Fibroblast of lung (primary cell): ENCODE measurements at regions not wholly inside any gene's neighbourhood (a gene's known extent, or its start where the extent isn't known, plus 50 kb on each side); places are given as distances from the start of the nearest gene placed in this dataset.

Experiments
- DNase-seq, 2 donors: peaks; one replicate each; pipeline versions ENCODE4 v3.0.0 to v3.0.0-alpha.2; 2010; ENCODE audit warnings: low read depth in 2 of 2
- H2AFZ ChIP-seq: 2 replicates; pipeline ENCODE4 v1.5.1; 2012; ENCODE audit warnings: low read length, control low read depth, inconsistent platforms
- H3K27ac ChIP-seq: 2 replicates; pipeline ENCODE4 v1.5.1; 2011; ENCODE audit warnings: low read length, control low read depth; ENCODE audit not compliant: insufficient read depth
- H3K27me3 ChIP-seq: 2 replicates; pipeline ENCODE4 v1.5.1; 2011; ENCODE audit warnings: mild to moderate bottlenecking, low read length; ENCODE audit not compliant: control insufficient read depth, insufficient read depth
- H3K36me3 ChIP-seq: 2 replicates; pipeline ENCODE4 v1.5.1; 2011; ENCODE audit warnings: low read length; ENCODE audit not compliant: control insufficient read depth, insufficient read depth
- H3K4me1 ChIP-seq: 2 replicates; pipeline ENCODE4 v1.5.1; 2011; ENCODE audit warnings: low read length; ENCODE audit not compliant: control insufficient read depth, insufficient read depth; ENCODE audit errors: extremely low read depth
- H3K4me2 ChIP-seq: 2 replicates; pipeline ENCODE4 v1.5.1; 2011; ENCODE audit warnings: low read length, control low read depth; ENCODE audit not compliant: insufficient read depth; ENCODE audit errors: extremely low read depth
- H3K4me3 ChIP-seq, 4 experiments: fragments of 200-600 bp in 1 of 4; sonication (generic) in 1 of 4; replicated peaks in 1 of 4; 2 replicates each; pipeline ENCODE4 v1.5.1; 2011 to 2016; ENCODE audit warnings: low read length in 4 of 4, low read depth in 3 of 4, mild to moderate bottlenecking in 3 of 4, control low read depth in 2 of 4, inconsistent platforms in 1 of 4, mixed read lengths in 1 of 4; ENCODE audit not compliant: insufficient read depth in 1 of 4; ENCODE audit errors: control extremely low read depth in 1 of 4
- H3K79me2 ChIP-seq: 2 replicates; pipeline ENCODE4 v1.5.1; 2012; ENCODE audit warnings: mild to moderate bottlenecking, low read length, inconsistent platforms; ENCODE audit not compliant: control insufficient read depth, insufficient read depth
- H3K9ac ChIP-seq: 2 replicates; pipeline ENCODE4 v1.5.1; 2011; ENCODE audit warnings: mild to moderate bottlenecking, low read length, control low read depth; ENCODE audit not compliant: insufficient read depth
- H3K9me3 ChIP-seq: 2 replicates; pipeline ENCODE4 v1.5.1; 2012; ENCODE audit warnings: low read depth, low read length; ENCODE audit not compliant: control insufficient read depth, insufficient read depth
- H4K20me1 ChIP-seq: 2 replicates; pipeline ENCODE4 v1.5.1; 2011; ENCODE audit warnings: low read length; ENCODE audit not compliant: control insufficient read depth, insufficient read depth; ENCODE audit errors: extremely low read depth
- CTCF ChIP-seq, 2 donors: IDR thresholded peaks in 1 of 2; conservative IDR thresholded peaks in 1 of 2; 1 replicate in 1 of 2; 2 replicates in 1 of 2; pipeline ENCODE4 v1.5.1; 2011 to 2012; ENCODE audit warnings: low read length in 2 of 2, control low read depth in 1 of 2, inconsistent platforms in 1 of 2, low read depth in 1 of 2, mild to moderate bottlenecking in 1 of 2
- EZH2 ChIP-seq: IDR thresholded peaks from 2 replicates; pipeline ENCODE4 v1.5.1; 2012; ENCODE audit warnings: low read length, control low read depth, mild to moderate bottlenecking; ENCODE audit errors: missing control alignments

GRCh38 chr2:7377916-7378569, 460.8 kb downstream of the RNF144A start:
- no peak overlapping the region for H3K4me2 ChIP-seq
- no peaks in the 10 kb centered on the region for H3K4me1 ChIP-seq
- no peak for TF ChIP-seq CTCF (conservative IDR thresholded peaks at IDR 0.05 in 1 of 2, IDR thresholded peaks at IDR 0.05 in 1 of 2; ENCODE audit: low read depth in 1 of 2, low read length in 2 of 2)
- TF ChIP-seq EZH2 = no peak
- no peak for DNase-seq
- no peaks in the 10 kb centered on the region for H3K36me3 ChIP-seq
- H3K9ac ChIP-seq = no peak overlapping the region
- no peak overlapping the region for H3K4me3 ChIP-seq
- no peaks in the 10 kb centered on the region for H3K79me2 ChIP-seq
- no peak overlapping the region for H3K27ac ChIP-seq
- no peaks in the 10 kb centered on the region for H4K20me1 ChIP-seq
- H3K9me3 ChIP-seq = no peaks in the 10 kb centered on the region
- no peak overlapping the region for H2AFZ ChIP-seq
- no peaks in the 10 kb centered on the region for H3K27me3 ChIP-seq

DNA sequence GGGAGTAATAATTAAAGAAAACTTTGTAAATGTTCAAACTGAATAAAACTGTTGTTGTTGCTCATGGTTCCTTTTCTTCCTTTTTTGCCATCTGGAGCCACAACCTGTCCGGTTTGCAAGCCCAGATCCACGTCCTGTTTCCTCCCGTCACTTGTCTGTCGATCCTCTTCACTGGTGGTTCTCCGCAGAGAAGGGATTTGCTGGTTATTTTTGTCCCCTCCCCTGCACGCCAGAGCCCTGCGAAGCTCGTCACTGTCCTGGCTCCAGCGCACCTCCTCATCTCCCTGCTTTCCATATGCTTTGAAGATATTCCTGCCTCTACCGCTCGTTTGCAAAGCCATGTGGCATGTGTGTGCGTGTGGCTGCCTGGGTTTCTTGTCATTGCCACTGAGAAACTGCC, 461.4 kb downstream of the RNF144A start:
- Histone ChIP-seq H4K20me1 (no peaks in the 10 kb centered on the region), H3K79me2 (no peaks in the 10 kb centered on the region), H3K9ac (no peak overlapping the region)

GRCh38 chr2:7379799-7380198, 462.6 kb downstream of the RNF144A start:
- Histone ChIP-seq H3K9me3 (no peaks in the 10 kb centered on the region), H3K27ac (no peak overlapping the region), H3K4me1 (no peaks in the 10 kb centered on the region), H3K79me2 (no peaks in the 10 kb centered on the region), H3K36me3 (no peaks in the 10 kb centered on the region), H3K4me3 (no peak overlapping the region), H3K9ac (no peak overlapping the region), H3K27me3 (no peaks in the 10 kb centered on the region), H2AFZ (no peak overlapping the region), H4K20me1 (no peaks in the 10 kb centered on the region), H3K4me2 (no peak overlapping the region)
- TF ChIP-seq CTCF (conservative IDR thresholded peaks at IDR 0.05 in 1 of 2, IDR thresholded peaks at IDR 0.05 in 1 of 2; ENCODE audit: low read depth in 1 of 2, low read length in 2 of 2) (no peak), EZH2 (no peak)
- no peak for DNase-seq

More for the DNA sequence above, 461.4 kb downstream of the RNF144A start:
- H3K9me3 ChIP-seq = no peaks in the 10 kb centered on the region
- no peak for DNase-seq
- H3K4me2 ChIP-seq = no peak overlapping the region
- no peak for TF ChIP-seq EZH2
- TF ChIP-seq CTCF (conservative IDR thresholded peaks at IDR 0.05 in 1 of 2, IDR thresholded peaks at IDR 0.05 in 1 of 2; ENCODE audit: low read depth in 1 of 2, low read length in 2 of 2) = no peak
- H3K27me3 ChIP-seq = no peaks in the 10 kb centered on the region
- no peaks in the 10 kb centered on the region for H3K36me3 ChIP-seq
- H3K4me3 ChIP-seq = no peak overlapping the region
- H3K4me1 ChIP-seq = no peaks in the 10 kb centered on the region
- no peak overlapping the region for H3K27ac ChIP-seq
- no peak overlapping the region for H2AFZ ChIP-seq
